Neuronal stem cell (in vitro differentiated cells): ENCODE measurements at regions not wholly inside any gene's neighbourhood (a gene's known extent, or its start where the extent isn't known, plus 50 kb on each side); places are given as distances from the start of the nearest gene placed in this dataset.

Source experiments
- DNase-seq: peaks from one replicate; pipeline ENCODE4 v3.0.0-alpha.2; 2013; ENCODE audit warnings: low spot score
- H2AFZ ChIP-seq: one replicate; pipeline ENCODE4 v1.6.1; 2013; ENCODE audit warnings: mild to moderate bottlenecking, low read length, inconsistent platforms
- H2AK5ac ChIP-seq: 2 replicates; pipeline ENCODE4 v1.6.1; 2013; ENCODE audit warnings: low read depth, mild to moderate bottlenecking, inconsistent platforms, low read length, moderate library complexity, mixed read lengths
- H2BK120ac ChIP-seq: 2 replicates; pipeline ENCODE4 v1.6.1; 2013; ENCODE audit warnings: low read depth, mild to moderate bottlenecking, inconsistent platforms, low read length, moderate library complexity, mixed read lengths
- H2BK12ac ChIP-seq: one replicate; pipeline ENCODE4 v1.6.1; 2013; ENCODE audit warnings: low read length, inconsistent platforms
- H2BK15ac ChIP-seq: 2 replicates; pipeline ENCODE4 v1.6.1; 2013; ENCODE audit warnings: mild to moderate bottlenecking, low read length, inconsistent platforms, mixed read lengths
- H2BK5ac ChIP-seq: one replicate; pipeline ENCODE4 v1.6.1; 2013; ENCODE audit warnings: inconsistent platforms, mild to moderate bottlenecking, low read length, moderate library complexity
- H3K14ac ChIP-seq: one replicate; pipeline ENCODE4 v1.6.1; 2013; ENCODE audit warnings: low read length, inconsistent platforms
- H3K18ac ChIP-seq: 2 replicates; pipeline ENCODE4 v1.6.1; 2013; ENCODE audit warnings: low read length, inconsistent platforms
- H3K23ac ChIP-seq: 2 replicates; pipeline ENCODE4 v1.6.1; 2013; ENCODE audit warnings: low read depth, mild to moderate bottlenecking, mixed read lengths, low read length, inconsistent platforms; ENCODE audit not compliant: poor library complexity
- H3K27ac ChIP-seq: replicated peaks from 3 replicates; pipeline ENCODE4 v1.5.1; 2013; ENCODE audit warnings: low read length, inconsistent platforms
- H3K27me3 ChIP-seq, 3 experiments: 2 replicates each; pipeline ENCODE4 v1.6.1; 2013; ENCODE audit warnings: low read length in 3 of 3, mild to moderate bottlenecking in 2 of 3, inconsistent platforms in 1 of 3, low read depth in 1 of 3, mixed read lengths in 1 of 3, moderate library complexity in 1 of 3; ENCODE audit not compliant: control insufficient read depth in 3 of 3, insufficient read depth in 3 of 3
- H3K36me3 ChIP-seq, 2 donors: replicated peaks in 1 of 2; 2 replicates each; pipeline ENCODE4 v1.6.1; 2013; ENCODE audit warnings: low read length in 2 of 2; ENCODE audit not compliant: control insufficient read depth in 2 of 2, insufficient read depth in 2 of 2
- H3K4ac ChIP-seq: 2 replicates; pipeline ENCODE4 v1.6.1; 2013; ENCODE audit warnings: inconsistent platforms, mild to moderate bottlenecking, low read length, moderate library complexity
- H3K4me1 ChIP-seq, 2 donors: 1 replicate in 1 of 2; 2 replicates in 1 of 2; pipeline ENCODE4 v1.6.1; 2013; ENCODE audit warnings: low read length in 2 of 2, low read depth in 1 of 2; ENCODE audit not compliant: control insufficient read depth in 2 of 2, insufficient read depth in 1 of 2
- H3K4me2 ChIP-seq: one replicate; pipeline ENCODE4 v1.6.1; 2013; ENCODE audit warnings: mild to moderate bottlenecking, low read length, inconsistent platforms; ENCODE audit not compliant: insufficient read depth, poor library complexity, severe bottlenecking
- H3K4me3 ChIP-seq, 2 donors: 2 replicates each; pipeline ENCODE4 v1.5.1; 2013; ENCODE audit warnings: low read length in 2 of 2, mild to moderate bottlenecking in 2 of 2, inconsistent platforms in 1 of 2, moderate library complexity in 1 of 2
- H3K79me1 ChIP-seq: one replicate; pipeline ENCODE4 v1.6.1; 2013; ENCODE audit warnings: low read depth, mild to moderate bottlenecking, inconsistent platforms, low read length, moderate library complexity
- H3K9ac ChIP-seq: one replicate; pipeline ENCODE4 v1.6.1; 2013; ENCODE audit warnings: mild to moderate bottlenecking, low read depth, low read length, inconsistent platforms; ENCODE audit not compliant: poor library complexity
- H3K9me3 ChIP-seq, 2 donors: replicated peaks in 1 of 2; 2 replicates each; pipeline versions ENCODE3 to v1.6.1; 2013; ENCODE audit warnings: low read length in 2 of 2, mild to moderate bottlenecking in 2 of 2, inconsistent platforms in 1 of 2, low read depth in 1 of 2, mixed read lengths in 1 of 2, moderate library complexity in 1 of 2; ENCODE audit not compliant: control insufficient read depth in 2 of 2, insufficient read depth in 1 of 2
- H4K8ac ChIP-seq: one replicate; pipeline ENCODE4 v1.6.1; 2013; ENCODE audit warnings: low read depth, mild to moderate bottlenecking, inconsistent platforms, low read length, moderate library complexity
- H4K91ac ChIP-seq: one replicate; pipeline ENCODE4 v1.6.1; 2013; ENCODE audit warnings: low read length, low read depth, mild to moderate bottlenecking, inconsistent platforms; ENCODE audit not compliant: poor library complexity
- WGBS, 2 donors: extraction: QIAGEN DNeasy Blood & Tissue Kit; methylation state at CpG; one replicate each; pipeline ENCODE4 v1.1.7; 2013; ENCODE audit warnings: missing lambda C conversion rate in 2 of 2, mixed read lengths in 1 of 2; ENCODE audit not compliant: insufficient read length in 2 of 2, insufficient replicate concordance in 1 of 2; ENCODE audit errors: extremely low coverage in 2 of 2; 5-methylcytosine and 5-hydroxymethylcytosine counted together

GRCh38 chr1:34621916-34622315, 132.9 kb upstream of the GJB5 start:
- Histone ChIP-seq H2BK120ac (no peak overlapping the region), H3K4me1 (peaks cover 0 to 1% of the 10 kb centered on the region in 2 donors), H3K4me3 (no peak overlapping the region), H3K14ac (no peak overlapping the region), H3K4ac (no peak overlapping the region), H4K91ac (no peak overlapping the region), H3K36me3 (no peaks in the 10 kb centered on the region), H3K23ac (no peak overlapping the region), H3K4me2 (no peak overlapping the region), H3K27ac (no peak overlapping the region), H2BK12ac (no peak overlapping the region), H3K9ac (no peak overlapping the region), H3K18ac (no peak overlapping the region), H2AFZ (no peak overlapping the region), H3K9me3 (no peaks in the 10 kb centered on the region), H3K27me3 (no peaks in the 10 kb centered on the region), H2AK5ac (no peak overlapping the region), H4K8ac (no peak overlapping the region), H3K79me1 (no peaks in the 10 kb centered on the region), H2BK5ac (no peak overlapping the region), H2BK15ac (no peak overlapping the region)
- WGBS, 2 donors = no CpG with 5 or more reads among the region's 4 CpGs
- no peak for DNase-seq

- no peaks in the 10 kb centered on the region for H3K36me3 ChIP-seq
- H2BK120ac ChIP-seq = no peak overlapping the region
- H3K27me3 ChIP-seq = no peaks in the 10 kb centered on the region
- no CpG with 5 or more reads among the region's 6 CpGs for WGBS, 2 donors
- peaks cover 0 to 2% of the 10 kb centered on the region in 2 donors for H3K4me1 ChIP-seq
- H2BK12ac ChIP-seq = no peak overlapping the region
- H3K18ac ChIP-seq = no peak overlapping the region
- H3K9me3 ChIP-seq = no peaks in the 10 kb centered on the region
- H3K4ac ChIP-seq = no peak overlapping the region
- no peaks in the 10 kb centered on the region for H3K79me1 ChIP-seq
- H2AFZ ChIP-seq = no peak overlapping the region
- DNase-seq = no peak
- H2BK15ac ChIP-seq = no peak overlapping the region
- H3K27ac ChIP-seq = no peak overlapping the region
- H2AK5ac ChIP-seq = no peak overlapping the region
- H3K14ac ChIP-seq = no peak overlapping the region
- no peak overlapping the region for H2BK5ac ChIP-seq
- H3K9ac ChIP-seq = no peak overlapping the region
- no peak overlapping the region for H3K23ac ChIP-seq
- H3K4me2 ChIP-seq = no peak overlapping the region
- no peak overlapping the region for H3K4me3 ChIP-seq
- no peak overlapping the region for H4K8ac ChIP-seq
- H4K91ac ChIP-seq = no peak overlapping the region
Observed at GRCh38 chr1:34625521-34626015, 129.3 kb upstream of the GJB5 start.

GRCh38 chr1:34627465-34628240, 127.2 kb upstream of the GJB5 start:
- Histone ChIP-seq H3K9ac (no peak overlapping the region), H3K14ac (no peak overlapping the region), H3K79me1 (no peaks in the 10 kb centered on the region), H4K8ac (no peak overlapping the region), H3K4me1 (peaks cover 0 to 2% of the 10 kb centered on the region in 2 donors), H4K91ac (no peak overlapping the region), H3K4me2 (no peak overlapping the region), H3K36me3 (no peaks in the 10 kb centered on the region), H3K18ac (no peak overlapping the region), H2BK15ac (no peak overlapping the region), H3K9me3 (no peaks in the 10 kb centered on the region), H3K27me3 (no peaks in the 10 kb centered on the region), H2AFZ (no peak overlapping the region), H2BK12ac (no peak overlapping the region), H3K23ac (no peak overlapping the region), H3K4ac (no peak overlapping the region), H2BK120ac (no peak overlapping the region), H3K4me3 (no peak overlapping the region), H2BK5ac (no peak overlapping the region), H2AK5ac (no peak overlapping the region), H3K27ac (no peak overlapping the region)
- no CpG with 5 or more reads among the region's 10 CpGs for WGBS, 2 donors
- DNase-seq = no peak

- no peaks in the 10 kb centered on the region for H3K27me3 ChIP-seq
- H2BK120ac ChIP-seq = no peak overlapping the region
- H3K18ac ChIP-seq = no peak overlapping the region
- H3K23ac ChIP-seq = no peak overlapping the region
- H2BK15ac ChIP-seq = no peak overlapping the region
- H3K27ac ChIP-seq = no peak overlapping the region
- no peaks in the 10 kb centered on the region for H3K36me3 ChIP-seq
- no peak overlapping the region for H3K9ac ChIP-seq
- H2BK5ac ChIP-seq = no peak overlapping the region
- no peaks in the 10 kb centered on the region for H3K79me1 ChIP-seq
- H3K4ac ChIP-seq = no peak overlapping the region
- peaks cover 0 to 2% of the 10 kb centered on the region in 2 donors for H3K4me1 ChIP-seq
- H3K14ac ChIP-seq = no peak overlapping the region
- no peak overlapping the region for H2AFZ ChIP-seq
- WGBS, 2 donors = no CpG with 5 or more reads among the region's 2 CpGs
- no peak overlapping the region for H3K4me2 ChIP-seq
- H3K9me3 ChIP-seq = no peaks in the 10 kb centered on the region
- H4K91ac ChIP-seq = no peak overlapping the region
- no peak overlapping the region for H3K4me3 ChIP-seq
- no peak overlapping the region for H2AK5ac ChIP-seq
- H4K8ac ChIP-seq = no peak overlapping the region
- no peak overlapping the region for H2BK12ac ChIP-seq
- DNase-seq = no peak
Observed at GRCh38 chr1:34631126-34631525, 123.7 kb upstream of the GJB5 start.
